Panc1 (cell line): ENCODE measurements at regions not wholly inside any gene's neighbourhood (a gene's known extent, or its start where the extent isn't known, plus 50 kb on each side); places are given as distances from the start of the nearest gene placed in this dataset.

ENCODE experiments used
- ATAC-seq: fragments of 200-7000 bp; cut with Tn5 transposase; 2 replicates; pipeline ENCODE4 v1.9.1; 2020; ENCODE audit warnings: mild to moderate bottlenecking, moderate library complexity
- BruUV-seq: library from RNA; stranded (reverse); fragments of 400-500 nt; replicated peaks from 2 replicates; lab custom pipeline; 2021; lab: Mats Ljungman, UMichigan
- CTCF ChIA-PET: fragments of 300-600 bp; sonication (Branson Sonifier 250); formaldehyde crosslinking; loops from one replicate; lab custom pipeline; 2022; ENCODE audit warnings: antibody characterized with exemption; lab: Charles Lee
- POLR2A ChIA-PET: fragments of 300-600 bp; sonication (Branson Sonifier 250); formaldehyde crosslinking; loops from one replicate; lab custom pipeline; 2022; ENCODE audit warnings: antibody characterized with exemption; lab: Charles Lee
- DNase-seq: peaks from one replicate; pipeline ENCODE4 v3.0.0-alpha.2; 2010; ENCODE audit warnings: low read depth, low spot score
- H3K27ac ChIP-seq: 2 replicates; pipeline ENCODE4 v1.5.1; 2011; ENCODE audit warnings: mild to moderate bottlenecking, low read length, inconsistent platforms
- H3K27me3 ChIP-seq: fragments of 200-500 bp; sonication (Bioruptor generic); 2 replicates; pipeline ENCODE4 v1.6.0; 2014; ENCODE audit warnings: low read length, inconsistent platforms; ENCODE audit not compliant: control insufficient read depth, insufficient read depth
- H3K36me3 ChIP-seq: fragments of 200-500 bp; sonication (Bioruptor generic); 2 replicates; pipeline ENCODE4 v1.5.1; 2014; ENCODE audit warnings: inconsistent platforms, mild to moderate bottlenecking, low read length, moderate library complexity; ENCODE audit not compliant: control insufficient read depth, insufficient read depth
- H3K4me1 ChIP-seq: 2 replicates; pipeline ENCODE4 v1.5.1; 2011; ENCODE audit warnings: inconsistent platforms, mild to moderate bottlenecking, low read length, moderate library complexity; ENCODE audit not compliant: control insufficient read depth, insufficient read depth
- H3K4me3 ChIP-seq, 2 experiments: 2 replicates each; pipeline ENCODE4 v1.5.1; 2011 to 2012; ENCODE audit warnings: low read depth in 2 of 2, low read length in 2 of 2, mild to moderate bottlenecking in 2 of 2, inconsistent platforms in 1 of 2, moderate library complexity in 1 of 2
- H3K9me3 ChIP-seq: fragments of 200-500 bp; sonication (Bioruptor generic); 2 replicates; pipeline ENCODE4 v1.5.1; 2014; ENCODE audit warnings: low read depth, mild to moderate bottlenecking, inconsistent platforms, low read length, moderate library complexity; ENCODE audit not compliant: control insufficient read depth, insufficient read depth
- POLR2AphosphoS5 ChIP-seq: IDR thresholded peaks from 2 replicates; pipeline ENCODE4 v1.6.1; 2012; ENCODE audit warnings: mild to moderate bottlenecking, low read depth, low read length, moderate library complexity
- SIN3A ChIP-seq: IDR thresholded peaks from 2 replicates; pipeline ENCODE4 v1.6.1; 2012; ENCODE audit warnings: low read depth, mild to moderate bottlenecking, low read length, moderate library complexity, borderline replicate concordance; ENCODE audit not compliant: insufficient read depth
- TCF7L2 ChIP-seq: IDR thresholded peaks from 2 replicates; pipeline ENCODE4 v1.6.1; 2011; ENCODE audit warnings: mild to moderate bottlenecking, low read depth, low read length, inconsistent platforms
- in situ Hi-C: cut with HindIII; loops from 2 replicates; pipeline ENCODE4 v1.10.0; 2016; ENCODE audit warnings: low sequenced_read_pairs, low pct_unique_long_range_greater_than_20kb
- intact Hi-C: fragments of 100-400 bp; cut with micrococcal nuclease; formaldehyde crosslinking; loops from one replicate; pipeline ENCODE4 v1.10.0; 2022; ENCODE audit not compliant: unreplicated experiment
- TF ChIP-seq, protein P1 (sequence below), 2 experiments: IDR thresholded peaks; 2 replicates each; pipeline ENCODE4 v1.6.1; 2011 to 2012; ENCODE audit warnings: low read depth in 2 of 2, control low read depth in 1 of 2, low read length in 1 of 2, mild to moderate bottlenecking in 1 of 2, moderate library complexity in 1 of 2; ENCODE audit not compliant: insufficient read depth in 1 of 2
- TF ChIP-seq, protein P2 (sequence below): fragments of 450-650 bp; IDR thresholded peaks from 2 replicates; pipeline ENCODE4 v1.5.1; 2017; ENCODE audit warnings: mild to moderate bottlenecking

DNA sequence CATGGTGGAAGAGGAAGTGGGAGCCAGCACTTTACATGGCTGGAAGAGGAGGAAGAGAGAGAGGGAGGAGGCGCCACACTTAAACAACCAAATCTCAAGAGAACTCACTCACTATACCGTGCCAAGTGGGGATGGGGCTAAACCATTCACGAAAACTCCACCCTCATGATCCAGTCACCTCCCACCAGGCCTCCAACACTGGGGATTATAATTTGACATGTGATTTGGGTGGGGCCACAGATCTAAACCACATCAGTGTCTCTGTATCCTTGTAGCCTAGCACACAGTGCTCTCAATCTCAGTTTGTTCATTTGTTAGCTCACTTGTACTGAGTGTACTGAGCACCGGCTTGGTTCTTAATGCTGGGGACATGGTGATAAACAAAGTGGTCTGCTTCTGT lies 228.3 kb downstream of the BUB3 start:
- no peaks in the 10 kb centered on the region for H3K9me3 ChIP-seq
- no peak for TF ChIP-seq TCF7L2
- TF ChIP-seq, protein P1, sequence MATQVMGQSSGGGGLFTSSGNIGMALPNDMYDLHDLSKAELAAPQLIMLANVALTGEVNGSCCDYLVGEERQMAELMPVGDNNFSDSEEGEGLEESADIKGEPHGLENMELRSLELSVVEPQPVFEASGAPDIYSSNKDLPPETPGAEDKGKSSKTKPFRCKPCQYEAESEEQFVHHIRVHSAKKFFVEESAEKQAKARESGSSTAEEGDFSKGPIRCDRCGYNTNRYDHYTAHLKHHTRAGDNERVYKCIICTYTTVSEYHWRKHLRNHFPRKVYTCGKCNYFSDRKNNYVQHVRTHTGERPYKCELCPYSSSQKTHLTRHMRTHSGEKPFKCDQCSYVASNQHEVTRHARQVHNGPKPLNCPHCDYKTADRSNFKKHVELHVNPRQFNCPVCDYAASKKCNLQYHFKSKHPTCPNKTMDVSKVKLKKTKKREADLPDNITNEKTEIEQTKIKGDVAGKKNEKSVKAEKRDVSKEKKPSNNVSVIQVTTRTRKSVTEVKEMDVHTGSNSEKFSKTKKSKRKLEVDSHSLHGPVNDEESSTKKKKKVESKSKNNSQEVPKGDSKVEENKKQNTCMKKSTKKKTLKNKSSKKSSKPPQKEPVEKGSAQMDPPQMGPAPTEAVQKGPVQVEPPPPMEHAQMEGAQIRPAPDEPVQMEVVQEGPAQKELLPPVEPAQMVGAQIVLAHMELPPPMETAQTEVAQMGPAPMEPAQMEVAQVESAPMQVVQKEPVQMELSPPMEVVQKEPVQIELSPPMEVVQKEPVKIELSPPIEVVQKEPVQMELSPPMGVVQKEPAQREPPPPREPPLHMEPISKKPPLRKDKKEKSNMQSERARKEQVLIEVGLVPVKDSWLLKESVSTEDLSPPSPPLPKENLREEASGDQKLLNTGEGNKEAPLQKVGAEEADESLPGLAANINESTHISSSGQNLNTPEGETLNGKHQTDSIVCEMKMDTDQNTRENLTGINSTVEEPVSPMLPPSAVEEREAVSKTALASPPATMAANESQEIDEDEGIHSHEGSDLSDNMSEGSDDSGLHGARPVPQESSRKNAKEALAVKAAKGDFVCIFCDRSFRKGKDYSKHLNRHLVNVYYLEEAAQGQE (IDR thresholded peaks at IDR 0.05; ENCODE audit: insufficient read depth in 1 of 2, low read depth in 2 of 2, low read length in 1 of 2), result no peak
- TF ChIP-seq, protein P2, sequence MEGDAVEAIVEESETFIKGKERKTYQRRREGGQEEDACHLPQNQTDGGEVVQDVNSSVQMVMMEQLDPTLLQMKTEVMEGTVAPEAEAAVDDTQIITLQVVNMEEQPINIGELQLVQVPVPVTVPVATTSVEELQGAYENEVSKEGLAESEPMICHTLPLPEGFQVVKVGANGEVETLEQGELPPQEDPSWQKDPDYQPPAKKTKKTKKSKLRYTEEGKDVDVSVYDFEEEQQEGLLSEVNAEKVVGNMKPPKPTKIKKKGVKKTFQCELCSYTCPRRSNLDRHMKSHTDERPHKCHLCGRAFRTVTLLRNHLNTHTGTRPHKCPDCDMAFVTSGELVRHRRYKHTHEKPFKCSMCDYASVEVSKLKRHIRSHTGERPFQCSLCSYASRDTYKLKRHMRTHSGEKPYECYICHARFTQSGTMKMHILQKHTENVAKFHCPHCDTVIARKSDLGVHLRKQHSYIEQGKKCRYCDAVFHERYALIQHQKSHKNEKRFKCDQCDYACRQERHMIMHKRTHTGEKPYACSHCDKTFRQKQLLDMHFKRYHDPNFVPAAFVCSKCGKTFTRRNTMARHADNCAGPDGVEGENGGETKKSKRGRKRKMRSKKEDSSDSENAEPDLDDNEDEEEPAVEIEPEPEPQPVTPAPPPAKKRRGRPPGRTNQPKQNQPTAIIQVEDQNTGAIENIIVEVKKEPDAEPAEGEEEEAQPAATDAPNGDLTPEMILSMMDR, result no peak
- no peak overlapping the region for H3K27ac ChIP-seq
- ChIA-PET POLR2A (no interaction called here), CTCF (no interaction called here)
- no peaks in the 10 kb centered on the region for H3K4me1 ChIP-seq
- in situ Hi-C loops (no loop called here), intact Hi-C loops (loop anchor here (10.0 kb wide), 1 partner anchor 172 kb away; no protein-coding TSS in a partner anchor)
- no peaks in the 10 kb centered on the region for H3K36me3 ChIP-seq
- H3K4me3 ChIP-seq, result no peak overlapping the region
- no peak for DNase-seq
- no TSS peak for BruUV-seq
- ATAC-seq, result no peak
- H3K27me3 ChIP-seq, result no peaks in the 10 kb centered on the region

DNA sequence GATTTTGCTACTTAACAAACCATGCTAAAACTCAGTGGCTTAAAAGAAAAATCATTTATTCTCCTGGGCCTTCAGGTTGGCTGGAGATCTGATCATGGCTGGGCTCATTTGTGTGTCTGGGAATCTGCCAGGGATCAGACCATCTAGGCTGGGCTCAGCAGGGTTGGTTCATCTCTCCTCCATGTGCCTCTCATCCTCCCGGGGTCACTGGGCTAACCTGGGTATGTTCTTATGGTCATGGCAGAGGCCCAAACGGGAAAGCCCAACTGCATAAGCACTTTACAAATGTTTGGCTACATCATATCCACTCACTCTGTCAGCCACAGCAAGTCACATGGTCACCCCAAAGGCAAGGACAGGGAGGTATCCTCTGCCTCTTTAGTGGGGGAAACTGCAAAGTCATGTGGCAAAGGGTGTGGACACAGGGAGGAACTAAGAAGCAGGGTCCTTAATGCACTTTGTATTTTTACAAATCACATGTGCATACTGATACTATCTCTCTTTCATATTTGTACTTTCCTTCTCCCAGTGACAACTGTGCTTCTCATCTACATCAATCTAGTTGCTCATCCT lies 231.4 kb downstream of the BUB3 start:
- Histone ChIP-seq H3K27me3 (no peaks in the 10 kb centered on the region), H3K4me1 (no peaks in the 10 kb centered on the region), H3K9me3 (no peaks in the 10 kb centered on the region), H3K4me3 (no peak overlapping the region), H3K27ac (no peak overlapping the region), H3K36me3 (no peaks in the 10 kb centered on the region)
- CTCF ChIA-PET, result no interaction called here
- BruUV-seq, result no TSS peak
- intact Hi-C loops (loop anchor here (10.0 kb wide), 1 partner anchor 169 kb away; no protein-coding TSS in a partner anchor), in situ Hi-C loops (no loop called here)
- TF ChIP-seq, protein P1 (IDR thresholded peaks at IDR 0.05; ENCODE audit: insufficient read depth in 1 of 2, low read depth in 2 of 2, low read length in 1 of 2), result no peak
- TF ChIP-seq SIN3A (no peak), POLR2AphosphoS5 (no peak), TCF7L2 (no peak)
- TF ChIP-seq, protein P2, result no peak
- POLR2A ChIA-PET, result no interaction called here
- no peak for DNase-seq
- no peak for ATAC-seq
